ENCODE measurements at regions not wholly inside any gene's neighbourhood (a gene's known extent, or its start where the extent isn't known, plus 50 kb on each side); places are given as distances from the start of the nearest gene placed in this dataset.

GRCh38 chr3:168431491-168431890, 335.8 kb upstream of the GOLIM4 start:
- TF ChIP-seq MAFK (IDR thresholded peaks at IDR 0.05; ENCODE audit: low read depth, low read length) (no peak), CEBPB (IDR thresholded peaks at IDR 0.05; ENCODE audit: low read depth, low read length) (no peak), SMC3 (IDR thresholded peaks at IDR 0.05; ENCODE audit: low read depth, low read length) (no peak), CHD1 (IDR thresholded peaks at IDR 0.05; ENCODE audit: low read depth, low read length) (no peak), ELK1 (IDR thresholded peaks at IDR 0.05; ENCODE audit: borderline replicate concordance, low read depth, low read length) (no peak), FOS (IDR thresholded peaks at IDR 0.05; ENCODE audit: low read depth, low read length) (no peak), BHLHE40 (IDR thresholded peaks at IDR 0.05; ENCODE audit: low read depth, low read length) (no peak), CTCF (conservative IDR thresholded peaks at IDR 0.05; ENCODE audit: low read depth, low read length) (no peak), MAZ (IDR thresholded peaks at IDR 0.05; ENCODE audit: borderline replicate concordance, low read depth, low read length) (no peak), POLR2A (IDR thresholded peaks at IDR 0.05; ENCODE audit: low read depth, low read length) (no peak), RFX5 (IDR thresholded peaks at IDR 0.05; ENCODE audit: low read depth, low read length) (no peak), NFE2L2 (IDR thresholded peaks at IDR 0.05; ENCODE audit: low read depth, low read length) (no peak)
- TF ChIP-seq, protein P1, sequence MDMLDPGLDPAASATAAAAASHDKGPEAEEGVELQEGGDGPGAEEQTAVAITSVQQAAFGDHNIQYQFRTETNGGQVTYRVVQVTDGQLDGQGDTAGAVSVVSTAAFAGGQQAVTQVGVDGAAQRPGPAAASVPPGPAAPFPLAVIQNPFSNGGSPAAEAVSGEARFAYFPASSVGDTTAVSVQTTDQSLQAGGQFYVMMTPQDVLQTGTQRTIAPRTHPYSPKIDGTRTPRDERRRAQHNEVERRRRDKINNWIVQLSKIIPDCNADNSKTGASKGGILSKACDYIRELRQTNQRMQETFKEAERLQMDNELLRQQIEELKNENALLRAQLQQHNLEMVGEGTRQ (IDR thresholded peaks at IDR 0.05; ENCODE audit: low read depth, low read length) = no peak
- H2BK120ac ChIP-seq (ENCODE audit: low read depth, low read length) = no peak overlapping the region
- H2BK5ac ChIP-seq (ENCODE audit: low read depth, low read length, poor library complexity, severe bottlenecking) = no peak overlapping the region
- no peaks in the 10 kb centered on the region for H3K36me3 ChIP-seq (ENCODE audit: control insufficient read depth, insufficient read depth, low read length)
- H2BK15ac ChIP-seq (ENCODE audit: low read depth, low read length) = no peak overlapping the region
- no peak overlapping the region for H3K14ac ChIP-seq (replicated peaks; ENCODE audit: low read depth, low read length)
- intact Hi-C loops (cut with micrococcal nuclease) (no loop called here), in situ Hi-C loops (cut with MboI; ENCODE audit: low sequenced_read_pairs) (no loop called here), dilution Hi-C loops (cut with HindIII; ENCODE audit: low sequenced_read_pairs, unreplicated experiment) (no loop called here)
- H2AK9ac ChIP-seq (replicated peaks; ENCODE audit: low read depth, low read length, poor library complexity) = no peak overlapping the region
- no peak overlapping the region for H4K8ac ChIP-seq (ENCODE audit: low read depth in 2 of 2, low read length in 2 of 2)
- H2AK5ac ChIP-seq (ENCODE audit: low read depth, low read length) = no peak overlapping the region
- H4K20me1 ChIP-seq (ENCODE audit: insufficient read depth, low read length) = no peaks in the 10 kb centered on the region
- no peak overlapping the region for H2AFZ ChIP-seq (replicated peaks; ENCODE audit: low read length, poor library complexity)
- CTCF ChIA-PET = no interaction called here
- no peak overlapping the region for H2BK20ac ChIP-seq (ENCODE audit: low read depth, low read length)
- H3K18ac ChIP-seq (ENCODE audit: low read depth, low read length) = no peak overlapping the region
- H4K5ac ChIP-seq (ENCODE audit: low read depth, low read length) = no peak overlapping the region
- H3K4me1 ChIP-seq (ENCODE audit: control insufficient read depth, insufficient read depth, low read length) = no peaks in the 10 kb centered on the region
- DNase-seq (no peak), ATAC-seq (ENCODE audit: low read depth) (no peak)
- H4K91ac ChIP-seq (ENCODE audit: insufficient read depth, low read depth, low read length) = no peak overlapping the region
- no peaks in the 10 kb centered on the region; the same call in 1 of the 2 replicates for H3K9me3 ChIP-seq (ENCODE audit: control insufficient read depth, insufficient read depth, low read length)
- no peak overlapping the region for H3K4ac ChIP-seq (ENCODE audit: low read depth, low read length)
- H3K27ac ChIP-seq (ENCODE audit: insufficient read depth, low read length) = no peak overlapping the region
- POLR2A ChIA-PET (ENCODE audit: unreplicated experiment) = no interaction called here
- H3K4me3 ChIP-seq (ENCODE audit: insufficient read depth, low read depth, low read length) = no peak overlapping the region
- H3K79me1 ChIP-seq (ENCODE audit: low read depth in 1 of 2, low read length in 2 of 2) = no peaks in the 10 kb centered on the region
- H3K9me1 ChIP-seq (ENCODE audit: insufficient read depth, low read length) = no peaks in the 10 kb centered on the region
- peaks cover 3% of the 10 kb centered on the region for H3K27me3 ChIP-seq (ENCODE audit: control insufficient read depth, insufficient read depth, low read length)
- H3K23ac ChIP-seq (ENCODE audit: low read depth, low read length) = no peak overlapping the region
- no peak overlapping the region for H3K9ac ChIP-seq (ENCODE audit: low read depth, low read length)
- no TSS peak for BruUV-seq (replicated peaks)
- H3K56ac ChIP-seq (ENCODE audit: extremely low read depth, insufficient read depth, low read length) = no peak overlapping the region
- H3K4me2 ChIP-seq (ENCODE audit: low read depth, low read length) = no peak overlapping the region
- WGBS, 2 experiments (ENCODE audit: extremely low coverage in 2 of 2, insufficient read length in 1 of 2) = no CpG with 5 or more reads among the region's 2 CpGs
